H1 (cell line): ENCODE measurements at regions not wholly inside any gene's neighbourhood (a gene's known extent, or its start where the extent isn't known, plus 50 kb on each side); places are given as distances from the start of the nearest gene placed in this dataset.

Source experiments
- CTCF ChIA-PET: fragments of 300-600 bp; sonication (Branson Sonifier 250); formaldehyde crosslinking; loops from one replicate; lab custom pipeline; 2021; ENCODE audit not compliant: partially characterized antibody; lab: Charles Lee
- POLR2A ChIA-PET: fragments of 300-600 bp; sonication (Branson Sonifier 250); formaldehyde crosslinking; loops from one replicate; lab custom pipeline; 2021; ENCODE audit warnings: inconsistent platforms; ENCODE audit not compliant: partially characterized antibody; lab: Charles Lee
- DNase-seq, 2 experiments: peaks; one replicate each; pipeline versions ENCODE4 v3.0.0 to v3.0.0-alpha.2; 2010 to 2022; ENCODE audit warnings: low spot score in 2 of 2, low read depth in 1 of 2, mixed read lengths in 1 of 2
- FAIRE-seq: peaks from 2 replicates; lab custom pipeline; 2011; peaks lifted over from hg19 to GRCh38; lab: Jason Lieb, UNC
- H2AFZ ChIP-seq: 2 replicates; pipeline ENCODE4 v1.8.1; 2012; ENCODE audit warnings: low read length, inconsistent platforms
- H2AK5ac ChIP-seq: 2 replicates; pipeline ENCODE4 v1.6.1; 2013; ENCODE audit warnings: low read depth, low read length
- H2BK120ac ChIP-seq: replicated peaks from 2 replicates; pipeline ENCODE3; 2013; ENCODE audit warnings: low read depth, low read length, inconsistent platforms
- H2BK12ac ChIP-seq: 2 replicates; pipeline ENCODE4 v1.6.1; 2013; ENCODE audit warnings: low read depth, low read length
- H2BK15ac ChIP-seq: 2 replicates; pipeline ENCODE4 v1.6.1; 2013; ENCODE audit warnings: low read length
- H2BK20ac ChIP-seq: 2 replicates; pipeline ENCODE4 v1.6.1; 2013; ENCODE audit warnings: low read length
- H2BK5ac ChIP-seq: 2 replicates; pipeline ENCODE4 v1.6.1; 2013; ENCODE audit warnings: low read depth, low read length
- H3K14ac ChIP-seq: 2 replicates; pipeline ENCODE4 v1.6.1; 2013; ENCODE audit warnings: inconsistent platforms; ENCODE audit not compliant: insufficient read length
- H3K18ac ChIP-seq: 2 replicates; pipeline ENCODE4 v1.6.1; 2013; ENCODE audit warnings: low read length; ENCODE audit errors: extremely low read depth
- H3K23ac ChIP-seq: 2 replicates; pipeline ENCODE4 v1.6.1; 2013; ENCODE audit warnings: inconsistent platforms; ENCODE audit not compliant: insufficient read length
- H3K23me2 ChIP-seq: 2 replicates; pipeline ENCODE4 v1.6.1; 2013; ENCODE audit warnings: low read depth, low read length
- H3K27ac ChIP-seq: 2 replicates; pipeline ENCODE4 v1.6.1; 2011; ENCODE audit warnings: low read depth, low read length, inconsistent platforms
- H3K27me3 ChIP-seq, 4 experiments: replicated peaks in 1 of 4; 1 replicate in 1 of 4; 2 replicates in 3 of 4; pipeline versions ENCODE4 v1.6.1 to v1.8.1; 2011 to 2013; ENCODE audit warnings: low read length in 3 of 4, mild to moderate bottlenecking in 3 of 4, inconsistent platforms in 2 of 4, mixed read lengths in 2 of 4, moderate library complexity in 1 of 4; ENCODE audit not compliant: control insufficient read depth in 3 of 4, insufficient read depth in 3 of 4; ENCODE audit errors: extremely low read depth in 1 of 4
- H3K36me3 ChIP-seq, 4 experiments: 2 replicates each; pipeline versions ENCODE4 v1.6.1 to v1.8.1; 2011 to 2013; ENCODE audit warnings: mild to moderate bottlenecking in 4 of 4, low read length in 3 of 4, moderate library complexity in 2 of 4, control low read depth in 1 of 4, inconsistent platforms in 1 of 4; ENCODE audit not compliant: insufficient read depth in 4 of 4, control insufficient read depth in 2 of 4
- H3K4ac ChIP-seq: replicated peaks from 2 replicates; pipeline ENCODE3; 2013; ENCODE audit warnings: low read length, low read depth, mixed read lengths, inconsistent platforms; ENCODE audit not compliant: insufficient read length
- H3K4me1 ChIP-seq, 4 experiments: replicated peaks in 1 of 4; 1 replicate in 1 of 4; 2 replicates in 3 of 4; pipeline versions ENCODE4 v1.6.1 to v1.8.1; 2011 to 2013; ENCODE audit warnings: low read length in 3 of 4, inconsistent platforms in 2 of 4, mixed read lengths in 1 of 4; ENCODE audit not compliant: insufficient read depth in 4 of 4, control insufficient read depth in 3 of 4
- H3K4me2 ChIP-seq, 2 experiments: 2 replicates each; pipeline versions ENCODE4 v1.6.1 to v1.8.1; 2011 to 2013; ENCODE audit warnings: low read depth in 2 of 2, low read length in 2 of 2, control low read depth in 1 of 2, inconsistent platforms in 1 of 2, mild to moderate bottlenecking in 1 of 2; ENCODE audit not compliant: insufficient read depth in 1 of 2
- H3K4me3 ChIP-seq, 4 experiments: fragments of 200-600, 300-600 bp in 1 of 4; sonication (generic), shearing (Covaris generic), sonication (Bioruptor Twin) in 1 of 4; 2 replicates each; pipeline versions ENCODE4 v1.5.1 to v1.8.1; 2011 to 2016; ENCODE audit warnings: low read length in 4 of 4, low read depth in 3 of 4, control low read depth in 2 of 4, inconsistent platforms in 2 of 4, mild to moderate bottlenecking in 2 of 4, mixed read lengths in 1 of 4, moderate library complexity in 1 of 4; ENCODE audit not compliant: insufficient read depth in 2 of 4; ENCODE audit errors: extremely low read depth in 1 of 4
- H3K56ac ChIP-seq: replicated peaks from 2 replicates; pipeline ENCODE3; 2013; ENCODE audit warnings: low read depth, mild to moderate bottlenecking, mixed read lengths, low read length, inconsistent platforms; ENCODE audit not compliant: insufficient read length
- H3K79me1 ChIP-seq: 2 replicates; pipeline ENCODE4 v1.6.1; 2013; ENCODE audit warnings: low read depth, low read length, control low read depth
- H3K79me2 ChIP-seq, 2 experiments: 2 replicates each; pipeline versions ENCODE4 v1.6.1 to v1.8.1; 2012 to 2013; ENCODE audit warnings: low read length in 2 of 2, mild to moderate bottlenecking in 2 of 2, inconsistent platforms in 1 of 2; ENCODE audit not compliant: insufficient read depth in 2 of 2, control insufficient read depth in 1 of 2
- H3K9ac ChIP-seq, 4 experiments: replicated peaks in 1 of 4; 1 replicate in 1 of 4; 2 replicates in 3 of 4; pipeline versions ENCODE4 v1.6.1 to v1.8.1; 2011 to 2013; ENCODE audit warnings: low read depth in 3 of 4, low read length in 3 of 4, control low read depth in 2 of 4, mild to moderate bottlenecking in 2 of 4, moderate library complexity in 2 of 4, inconsistent platforms in 1 of 4; ENCODE audit errors: extremely low read depth in 1 of 4
- H3K9me3 ChIP-seq, 2 experiments: 2 replicates each; pipeline versions ENCODE4 v1.6.1 to v1.8.1; 2012 to 2013; ENCODE audit warnings: mild to moderate bottlenecking in 2 of 2, moderate library complexity in 2 of 2, control low read depth in 1 of 2, inconsistent platforms in 1 of 2, low read depth in 1 of 2, low read length in 1 of 2, mixed read lengths in 1 of 2; ENCODE audit not compliant: insufficient read depth in 2 of 2
- H4K20me1 ChIP-seq, 2 experiments: replicated peaks in 1 of 2; 2 replicates each; pipeline versions ENCODE3 to v1.8.1; 2011 to 2013; ENCODE audit warnings: inconsistent platforms in 2 of 2, low read length in 2 of 2, mild to moderate bottlenecking in 1 of 2; ENCODE audit not compliant: insufficient read depth in 2 of 2, control insufficient read depth in 1 of 2
- H4K5ac ChIP-seq: 2 replicates; pipeline ENCODE4 v1.6.1; 2013; ENCODE audit warnings: low read length, low read depth, mixed read lengths, inconsistent platforms; ENCODE audit not compliant: insufficient read length
- H4K8ac ChIP-seq: 2 replicates; pipeline ENCODE4 v1.8.0; 2013; ENCODE audit warnings: mild to moderate bottlenecking, moderate library complexity, low read length, inconsistent platforms; ENCODE audit not compliant: insufficient read depth; ENCODE audit errors: extremely low read depth
- H4K91ac ChIP-seq: replicated peaks from 2 replicates; pipeline ENCODE3; 2013; ENCODE audit warnings: low read length, mixed read lengths, inconsistent platforms; ENCODE audit not compliant: insufficient read length
- BCL11A ChIP-seq, 2 experiments: IDR thresholded peaks; one replicate each; pipeline ENCODE4 v1.6.1; 2011; ENCODE audit warnings: low read depth in 2 of 2, low read length in 2 of 2, mild to moderate bottlenecking in 2 of 2
- EP300 ChIP-seq, 2 experiments: IDR thresholded peaks; 1 replicate in 1 of 2; 2 replicates in 1 of 2; pipeline ENCODE4 v1.6.1; 2011 to 2012; ENCODE audit warnings: low read depth in 2 of 2, low read length in 2 of 2, mild to moderate bottlenecking in 2 of 2, borderline replicate concordance in 1 of 2, inconsistent platforms in 1 of 2, moderate library complexity in 1 of 2
- GTF2F1 ChIP-seq: IDR thresholded peaks from 2 replicates; pipeline ENCODE4 v1.6.1; 2012; ENCODE audit warnings: low read depth, low read length, improper control_type of control experiment, borderline replicate concordance
- KDM1A ChIP-seq: fragments of 200-600, 300-600 bp; sonication (generic); IDR thresholded peaks from 2 replicates; pipeline ENCODE4 v1.7.1; 2016; ENCODE audit warnings: mild to moderate bottlenecking, low read length, borderline replicate concordance
- POLR2AphosphoS5 ChIP-seq: IDR thresholded peaks from 2 replicates; pipeline ENCODE4 v1.6.1; 2011; ENCODE audit warnings: low read depth, low read length
- RNF2 ChIP-seq: fragments of 200-900, 300-1000 bp; sonication (generic); IDR thresholded peaks from 2 replicates; pipeline ENCODE4 v1.7.1; 2016; ENCODE audit warnings: borderline replicate concordance, low read depth, mild to moderate bottlenecking, antibody characterized with exemption, low read length; ENCODE audit not compliant: poor library complexity, severe bottlenecking; ENCODE audit errors: missing control alignments
- SAP30 ChIP-seq: fragments of 300-600 bp; sonication (generic); IDR thresholded peaks from 2 replicates; pipeline ENCODE4 v1.7.1; 2012; ENCODE audit warnings: low read length, moderate library complexity, mild to moderate bottlenecking, inconsistent platforms; ENCODE audit not compliant: insufficient read depth, insufficient replicate concordance
- SP1 ChIP-seq: IDR thresholded peaks from 2 replicates; pipeline ENCODE4 v1.6.1; 2011; ENCODE audit warnings: low read depth, low read length
- TEAD4 ChIP-seq: IDR thresholded peaks from 2 replicates; pipeline ENCODE4 v1.6.1; 2012; ENCODE audit warnings: low read depth, low read length, inconsistent platforms, mixed read lengths
- WGBS, 2 experiments: shearing (Covaris generic) in 1 of 2; methylation state at CpG; one replicate each; pipeline versions ENCODE4 v1.1.6 to v1.1.7; 2013 to 2015; ENCODE audit warnings: low lambda C conversion rate in 2 of 2, mixed read lengths in 2 of 2, inconsistent platforms in 1 of 2, low coverage in 1 of 2, missing lambda C conversion rate in 1 of 2; ENCODE audit not compliant: insufficient replicate concordance in 2 of 2, insufficient coverage in 1 of 2, insufficient read length in 1 of 2; ENCODE audit errors: extremely low coverage in 1 of 2, missing lambda C conversion rate in 1 of 2; 5-methylcytosine and 5-hydroxymethylcytosine counted together

GRCh38 chr4:41851621-41852020 is 83.6 kb upstream of the TMEM33 start:
- no peaks in the 10 kb centered on the region for H3K36me3 ChIP-seq
- H2BK12ac ChIP-seq, result no peak overlapping the region
- H3K9ac ChIP-seq, result no peak overlapping the region
- H3K4me1 ChIP-seq, result no peaks in the 10 kb centered on the region
- no peak overlapping the region for H2AFZ ChIP-seq
- ChIA-PET POLR2A (no interaction called here), CTCF (interaction anchor here (1.2 to 1.6 kb wide), 2 partner anchors 36 to 72 kb away, joined by 3 to 6 read pairs; no protein-coding TSS in a partner anchor)
- no peak for TF ChIP-seq BCL11A (IDR thresholded peaks at IDR 0.05; ENCODE audit: low read depth in 2 of 2, low read length in 2 of 2)
- TF ChIP-seq TEAD4, result no peak
- TF ChIP-seq RNF2, result no peak
- no peak for TF ChIP-seq SP1
- TF ChIP-seq EP300 (IDR thresholded peaks at IDR 0.05; ENCODE audit: borderline replicate concordance in 1 of 2, low read depth in 2 of 2, low read length in 2 of 2), result no peak
- no peak for TF ChIP-seq GTF2F1
- TF ChIP-seq SAP30, result no peak
- no peak for TF ChIP-seq KDM1A
- TF ChIP-seq POLR2AphosphoS5, result no peak
- WGBS, 2 experiments, result 82% methylated on average over 2 of the region's 2 CpGs; no CpG with 5 or more reads in 1 of the 2 experiments
- no peak overlapping the region for H3K18ac ChIP-seq
- H4K8ac ChIP-seq, result no peak overlapping the region
- no peak overlapping the region for H4K5ac ChIP-seq
- H2BK20ac ChIP-seq, result no peak overlapping the region
- no peaks in the 10 kb centered on the region for H4K20me1 ChIP-seq
- no peaks in the 10 kb centered on the region; a peak in 1 of 7 replicates for H3K27me3 ChIP-seq
- no peaks in the 10 kb centered on the region for H3K23me2 ChIP-seq
- H3K4me2 ChIP-seq, result no peak overlapping the region
- no peak overlapping the region for H4K91ac ChIP-seq
- no peak overlapping the region for H3K4ac ChIP-seq
- no peak overlapping the region for H2BK15ac ChIP-seq
- no peaks in the 10 kb centered on the region for H3K9me3 ChIP-seq
- no peak overlapping the region for H3K4me3 ChIP-seq
- no peak overlapping the region for H3K14ac ChIP-seq
- H3K56ac ChIP-seq, result no peak overlapping the region
- H2BK120ac ChIP-seq, result no peak overlapping the region
- no peak for FAIRE-seq
- H3K23ac ChIP-seq, result no peak overlapping the region
- H3K27ac ChIP-seq, result no peak overlapping the region
- no peak for DNase-seq
- H3K79me1 ChIP-seq, result no peaks in the 10 kb centered on the region
- H3K79me2 ChIP-seq, result no peaks in the 10 kb centered on the region
- no peak overlapping the region for H2BK5ac ChIP-seq
- no peak overlapping the region for H2AK5ac ChIP-seq
